ENCODE measurements at regions not wholly inside any gene's neighbourhood (a gene's known extent, or its start where the extent isn't known, plus 50 kb on each side); places are given as distances from the start of the nearest gene placed in this dataset.
"Not testable (repeated sequence)": the region's sequence is repeated elsewhere in the genome, so short reads cannot be mapped to it uniquely, and the experiment has no call there.

DNA sequence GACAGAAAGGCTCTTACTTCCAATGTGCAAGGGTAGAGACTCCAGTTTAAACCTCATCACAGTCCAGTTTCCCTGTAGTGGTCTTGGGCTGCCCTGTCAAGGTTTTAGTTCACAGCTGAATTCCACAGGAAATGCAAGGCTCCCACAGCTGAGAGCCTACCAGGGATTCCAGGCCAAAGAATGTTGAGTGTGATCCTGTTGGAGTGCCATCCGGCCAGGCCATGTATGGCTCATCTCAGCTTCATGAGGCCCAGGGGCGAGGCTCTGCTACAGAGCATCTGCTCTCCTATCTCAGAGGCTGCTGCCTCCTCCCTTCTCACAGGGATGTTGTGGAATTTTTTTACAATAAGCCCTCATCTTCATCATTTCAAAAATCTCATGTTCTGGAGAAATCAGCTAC lies 239.8 kb upstream of the CCL2 start:
- no peak for DNase-seq (ENCODE audit: low spot score)

DNA sequence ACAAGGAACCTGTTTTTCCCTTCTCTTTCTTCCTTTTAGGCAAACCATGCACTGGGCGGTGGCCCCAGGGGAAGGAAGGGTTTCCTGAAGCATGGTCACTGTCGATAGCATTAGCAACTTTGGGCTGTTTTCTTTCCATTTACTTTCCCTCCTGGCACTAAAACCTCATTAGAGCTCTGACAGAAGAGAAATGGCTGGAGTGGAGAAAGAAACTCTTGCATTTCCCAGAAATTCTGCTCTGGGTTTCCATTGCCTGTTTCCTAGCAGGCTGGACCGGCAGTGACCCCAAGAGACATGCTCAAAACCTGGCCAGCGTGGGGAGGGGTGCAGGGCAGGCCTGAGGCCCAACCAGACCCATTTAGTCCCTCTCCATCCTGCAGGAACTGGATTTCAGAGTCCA lies 230.7 kb upstream of the CCL2 start:
- DNase-seq (ENCODE audit: low spot score), result no peak

- peak; percentile 73 for DNase-seq (ENCODE audit: low spot score)
Observed at GRCh38 chr17:34024806-34025551, 230.1 kb upstream of the CCL2 start.

DNA sequence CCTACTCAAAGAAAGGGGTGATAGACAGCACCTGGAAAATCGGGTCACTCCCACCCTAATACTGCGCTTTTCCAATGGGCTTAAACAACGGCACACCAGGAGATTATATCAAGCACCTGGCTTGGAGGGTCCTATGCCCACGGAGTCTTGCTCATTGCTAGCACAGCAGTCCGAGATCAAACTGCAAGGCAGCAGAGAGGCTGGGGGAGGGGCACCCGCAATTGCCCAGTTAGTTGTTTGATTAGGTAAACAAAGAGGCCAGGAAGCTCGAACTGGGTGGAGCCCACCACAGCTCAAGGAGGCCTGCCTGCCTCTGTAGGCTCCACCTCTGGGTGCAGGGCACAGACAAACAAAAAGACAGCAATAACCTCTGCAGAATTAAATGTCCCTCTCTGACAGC lies 224.5 kb upstream of the CCL2 start:
- DNase-seq (ENCODE audit: low spot score), result not testable (repeated sequence)

DNA sequence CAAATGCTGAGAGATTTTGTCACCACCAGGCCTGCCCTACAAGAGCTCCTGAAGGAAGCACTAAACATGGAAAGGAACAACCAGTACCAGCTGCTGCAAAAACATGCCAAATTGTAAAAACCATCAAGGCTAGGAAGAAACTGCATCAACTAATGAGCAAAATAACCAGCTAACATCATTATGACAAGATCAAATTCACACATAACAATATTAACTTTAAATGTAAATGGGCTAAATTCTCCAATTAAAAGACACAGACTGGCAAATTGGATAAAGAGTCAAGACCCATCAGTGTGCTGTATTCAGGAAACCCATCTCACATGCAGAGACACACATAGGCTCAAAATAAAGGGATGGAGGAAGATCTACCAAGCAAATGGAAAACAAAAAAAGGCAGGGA lies 222.8 kb upstream of the CCL2 start:
- not testable (repeated sequence) for DNase-seq (ENCODE audit: low spot score)

- DNase-seq (ENCODE audit: low spot score), result not testable (repeated sequence)
Observed at GRCh38 chr17:34038786-34039185, 216.3 kb upstream of the CCL2 start.

GRCh38 chr17:34039213-34039612 lies 215.9 kb upstream of the CCL2 start:
- not testable (repeated sequence) for DNase-seq (ENCODE audit: low spot score)

DNA sequence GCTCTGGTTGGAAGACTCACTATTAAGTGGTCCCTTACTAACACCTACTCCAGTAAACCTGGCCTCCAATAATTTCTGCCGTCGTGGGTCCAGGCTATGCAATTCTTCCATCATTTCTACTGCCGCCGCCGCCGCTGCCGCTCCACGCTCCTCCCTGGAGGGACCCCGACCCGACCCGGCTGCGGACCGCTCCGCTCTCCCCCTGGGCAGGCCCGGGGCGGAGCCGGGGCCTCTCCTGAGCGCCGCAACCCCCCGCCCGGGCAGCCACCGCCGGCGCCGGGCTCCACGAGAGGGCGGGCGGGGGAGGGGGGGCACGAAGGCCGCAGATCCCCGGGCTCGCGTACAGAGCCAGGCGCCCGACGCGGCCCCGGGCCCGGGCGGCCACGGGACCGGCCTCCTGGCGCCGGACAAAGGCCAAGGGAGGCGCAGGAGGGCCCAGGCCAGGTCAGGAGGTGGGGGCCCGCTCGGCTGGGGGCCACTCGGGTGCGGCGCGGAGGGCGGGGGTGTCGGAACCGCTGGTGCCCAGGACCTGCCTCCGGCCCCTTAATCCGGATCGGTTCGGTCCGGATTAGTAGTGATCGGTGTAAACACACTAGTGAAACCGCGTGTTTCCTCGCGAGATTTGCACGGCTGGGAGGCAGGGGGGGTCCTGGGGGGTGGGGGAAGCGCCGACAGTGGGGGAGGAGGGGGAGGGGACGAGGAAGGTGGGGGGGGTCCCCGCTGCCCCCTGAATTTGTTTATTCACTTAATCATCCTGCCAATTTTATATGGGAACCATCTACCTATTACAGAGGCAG lies 215.1 kb upstream of the CCL2 start:
- not testable (repeated sequence) for DNase-seq (ENCODE audit: low spot score)

DNA sequence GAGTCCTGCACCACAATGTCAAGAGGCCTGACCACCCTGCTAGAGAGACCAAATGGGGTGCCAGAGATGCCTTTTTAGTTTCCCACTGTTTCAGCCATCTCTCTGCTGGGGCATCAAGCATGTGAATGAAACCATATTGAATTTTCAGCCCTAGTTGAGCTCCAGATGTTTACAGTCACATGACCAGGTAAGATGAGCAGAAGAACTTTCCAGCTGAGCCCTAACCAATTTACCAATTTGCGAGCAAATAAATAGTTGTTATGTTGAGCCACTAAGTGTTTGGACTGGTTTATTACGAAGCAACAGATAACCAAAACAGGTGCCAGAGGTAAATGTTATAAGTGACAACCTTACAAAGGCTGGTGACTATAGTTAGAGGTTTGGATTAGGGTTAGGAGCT lies 209.1 kb upstream of the CCL2 start:
- no peak for DNase-seq (ENCODE audit: low spot score)

DNA sequence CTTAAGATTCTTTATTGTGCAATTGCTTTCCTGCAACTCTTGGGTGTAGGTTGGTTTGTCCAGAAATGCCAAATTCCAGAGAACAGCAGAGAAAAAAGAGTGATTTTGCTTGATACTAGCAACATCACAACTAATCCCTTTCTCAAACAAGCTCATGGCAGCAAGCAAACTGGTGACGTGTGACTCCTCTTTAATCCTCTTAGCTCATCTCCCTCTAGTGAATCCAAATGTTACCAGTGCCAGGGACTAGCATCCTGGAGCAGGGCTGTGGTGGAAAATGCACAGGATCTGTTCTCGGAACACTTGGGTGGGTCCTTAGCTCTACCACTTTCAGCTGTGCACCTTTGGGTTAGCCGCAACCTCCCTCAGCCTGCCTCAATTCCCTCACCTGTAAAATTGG lies 204.0 kb upstream of the CCL2 start:
- DNase-seq (ENCODE audit: low spot score), result no peak

GRCh38 chr17:34054495-34054894 lies 200.6 kb upstream of the CCL2 start:
- DNase-seq (ENCODE audit: low spot score), result no peak

- DNase-seq (ENCODE audit: low spot score), result no peak
Observed at GRCh38 chr17:34055606-34056005, 199.5 kb upstream of the CCL2 start.

DNA sequence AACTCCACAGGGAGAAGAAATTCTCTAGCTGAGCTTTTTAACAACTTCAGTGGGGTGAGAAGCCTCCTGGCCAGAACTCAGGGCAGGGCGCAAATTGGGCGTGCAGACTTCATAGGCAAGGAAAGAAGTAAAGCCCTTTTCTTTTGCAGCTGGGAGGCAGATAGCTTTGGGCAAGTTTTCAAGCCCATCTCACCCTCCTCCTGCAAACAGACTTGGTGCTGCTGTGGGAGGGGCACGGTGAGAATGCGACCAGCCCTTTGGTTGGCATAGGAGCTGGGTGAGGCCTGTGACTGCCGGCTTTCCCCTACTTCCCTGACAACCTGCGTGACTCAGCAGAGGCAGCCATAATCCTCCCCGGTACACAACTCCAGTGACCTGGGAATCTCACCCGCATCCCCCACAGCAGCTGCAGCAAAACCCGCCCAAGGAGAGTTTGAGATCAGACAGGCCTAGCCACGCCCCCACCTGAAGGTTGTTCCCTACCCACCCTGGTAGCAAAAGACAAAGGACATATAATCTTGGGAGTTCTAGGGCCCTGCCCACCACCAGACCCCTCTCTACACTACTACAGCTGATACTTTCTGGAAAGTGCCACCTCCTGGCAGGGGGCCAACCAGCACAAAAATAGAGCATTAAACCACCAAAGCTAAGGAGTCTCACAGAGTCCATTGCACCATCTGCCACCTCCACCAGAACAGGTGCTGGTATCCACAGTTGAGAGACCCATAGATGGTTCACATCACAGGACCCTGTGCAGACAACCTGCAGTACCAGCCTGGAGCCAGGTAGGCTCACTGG lies 195.5 kb upstream of the CCL2 start:
- no peak for DNase-seq (ENCODE audit: low spot score)

DNA sequence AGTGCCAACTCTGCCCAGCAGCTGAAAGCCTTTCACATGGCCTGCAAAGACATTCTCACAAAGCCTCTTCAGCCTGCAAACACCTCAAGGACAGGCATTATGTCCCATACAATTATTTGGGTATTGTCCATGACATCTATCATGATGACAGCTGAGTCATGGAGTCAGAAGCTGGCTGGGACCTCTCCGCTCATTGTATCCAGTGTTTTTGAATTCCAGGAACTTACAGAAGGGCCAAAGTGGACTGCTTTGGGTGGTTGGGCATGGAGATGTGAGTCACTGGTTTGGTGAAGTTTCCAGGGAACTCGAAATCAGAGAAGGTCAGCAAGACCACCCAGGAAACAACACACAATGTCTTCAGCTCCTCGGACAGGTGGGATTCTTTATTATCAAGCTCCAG lies 188.6 kb upstream of the CCL2 start:
- DNase-seq (ENCODE audit: low spot score), result no peak

DNA sequence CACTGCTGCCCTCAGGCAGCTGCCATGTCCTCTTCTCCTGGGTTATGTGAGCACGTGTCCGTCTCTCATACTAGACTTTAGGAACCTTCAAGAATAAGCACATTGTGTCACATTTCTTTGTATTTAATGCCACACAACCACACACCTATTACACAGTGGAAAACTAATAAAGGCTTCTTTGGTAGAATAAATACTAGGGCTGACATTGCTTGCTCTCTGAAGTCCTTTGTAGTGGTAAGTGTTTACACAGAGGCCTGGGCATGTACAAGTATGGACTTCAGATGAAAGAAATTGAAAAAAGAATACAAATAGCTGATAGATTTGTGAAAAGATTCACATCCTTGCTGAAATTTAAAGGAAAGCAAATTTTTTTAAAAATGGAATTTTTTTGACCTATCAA lies 188.1 kb upstream of the CCL2 start:
- DNase-seq (ENCODE audit: low spot score), result no peak

DNA sequence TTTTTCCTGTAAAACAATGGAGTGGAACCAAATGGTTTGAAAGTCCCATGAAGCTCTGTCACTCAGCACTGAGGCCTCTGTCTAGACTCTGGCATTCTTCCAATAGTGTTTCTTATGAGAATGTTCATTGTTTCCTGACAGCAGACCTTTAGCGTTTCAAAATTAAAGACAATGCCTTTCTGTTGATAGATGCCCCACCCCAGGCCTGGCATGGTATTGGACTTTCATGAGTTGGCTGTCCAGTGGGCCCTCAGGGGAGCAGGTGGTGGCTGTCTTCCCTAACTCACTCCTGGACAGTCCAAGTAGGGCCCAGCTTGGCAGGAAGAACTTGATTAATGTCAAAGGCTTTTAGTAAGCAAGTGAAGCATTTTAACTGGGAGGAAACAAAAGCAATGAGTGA lies 186.5 kb upstream of the CCL2 start:
- DNase-seq (ENCODE audit: low spot score), result no peak

GRCh38 chr17:34070712-34071111 lies 184.4 kb upstream of the CCL2 start:
- no peak for DNase-seq (ENCODE audit: low spot score)

DNA sequence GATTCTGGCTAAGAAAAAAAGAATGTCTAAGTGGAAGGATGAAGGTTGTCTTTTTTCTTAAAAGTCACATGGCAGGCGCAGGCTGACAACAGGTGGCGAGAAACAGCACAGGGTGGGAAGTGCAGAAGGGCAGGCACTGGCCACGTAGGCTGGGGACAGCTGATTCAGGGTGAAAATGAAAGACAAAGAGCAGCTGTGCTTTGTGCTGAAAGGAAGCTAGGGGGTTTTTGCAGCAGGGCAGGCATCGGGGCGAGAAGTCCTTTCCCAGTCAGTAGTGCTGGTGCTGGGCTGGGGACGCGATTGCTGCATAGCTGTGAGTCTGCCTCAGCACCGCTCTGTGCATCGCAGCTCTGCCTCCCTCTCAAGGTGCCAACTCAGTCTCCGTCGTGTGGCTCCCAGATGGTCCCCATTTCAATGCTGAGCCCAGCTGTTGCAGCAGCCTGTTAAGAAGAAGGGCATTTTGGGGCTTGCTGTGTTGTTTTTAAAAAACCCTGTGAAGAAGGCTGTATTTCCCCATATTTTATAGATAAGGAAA lies 183.1 kb upstream of the CCL2 start:
- DNase-seq (ENCODE audit: low spot score), result no peak

DNA sequence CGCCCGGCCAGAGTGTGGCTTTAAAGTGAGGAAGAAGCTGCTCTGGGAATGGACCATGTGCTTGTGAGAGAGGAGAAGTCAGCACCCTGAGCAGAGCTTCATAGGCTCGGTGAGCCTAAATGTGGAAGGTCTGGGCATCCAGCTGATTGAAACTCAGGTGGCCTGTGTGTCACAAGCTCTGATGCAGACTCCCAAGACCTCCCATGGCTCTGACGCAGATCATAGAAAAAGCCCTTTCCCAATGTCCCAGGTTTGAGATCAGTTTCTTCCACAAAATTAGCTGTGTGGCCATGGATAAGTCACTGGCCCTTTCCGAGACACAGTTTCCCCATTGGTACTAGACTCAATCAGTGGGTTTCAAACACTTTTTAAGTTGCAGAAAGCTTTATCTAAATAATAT lies 180.0 kb upstream of the CCL2 start:
- DNase-seq (ENCODE audit: low spot score), result no peak

- no peak for DNase-seq (ENCODE audit: low spot score)
Observed at GRCh38 chr17:34076743-34077631, 178.1 kb upstream of the CCL2 start.

DNA sequence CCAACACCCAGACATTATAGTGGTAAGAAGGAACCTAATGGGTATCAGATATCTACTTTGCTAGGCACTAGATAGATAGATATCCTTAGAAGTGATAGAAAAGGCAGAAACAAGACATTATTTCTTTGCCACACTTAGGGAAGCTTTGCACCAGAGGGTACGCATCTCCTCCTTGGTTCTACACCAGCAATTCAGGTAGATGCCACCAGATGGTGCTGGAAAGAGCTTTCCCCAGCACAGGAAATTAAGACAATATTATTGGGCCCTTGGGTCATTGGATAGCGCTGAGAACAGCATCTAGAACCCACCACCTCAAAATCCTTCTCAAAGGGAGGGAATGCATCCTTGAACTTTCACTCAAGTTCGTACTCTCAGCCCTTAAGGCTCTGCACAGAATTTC lies 173.8 kb upstream of the CCL2 start:
- no peak for DNase-seq (ENCODE audit: low spot score)

DNA sequence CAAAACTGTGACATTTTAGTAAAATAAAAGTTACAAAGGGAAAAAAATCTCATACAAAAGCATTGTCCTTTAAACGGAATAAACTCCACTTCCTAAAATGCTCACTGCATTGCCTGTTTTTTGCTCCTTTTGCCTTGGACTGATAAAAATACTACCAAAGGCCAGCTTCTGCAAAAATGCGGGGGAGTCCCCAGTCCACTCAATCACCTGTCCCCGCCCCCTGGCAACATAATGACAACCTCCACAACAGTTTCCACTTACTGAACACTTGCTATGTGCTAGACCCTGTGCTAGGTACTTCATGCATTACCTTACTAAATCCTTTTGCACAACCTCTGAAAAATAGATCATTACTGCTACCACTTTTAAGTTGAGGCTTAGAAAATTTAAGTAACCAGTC lies 172.7 kb upstream of the CCL2 start:
- no peak for DNase-seq (ENCODE audit: low spot score)

All from hematopoietic multipotent progenitor cell treated with erythropoietin and hydrocortisone succinate and interleukin-3 and kit ligand, for 17 days (in vitro differentiated cells).